ENCODE measurements at regions not wholly inside any gene's neighbourhood (a gene's known extent, or its start where the extent isn't known, plus 50 kb on each side); places are given as distances from the start of the nearest gene placed in this dataset.

DNA sequence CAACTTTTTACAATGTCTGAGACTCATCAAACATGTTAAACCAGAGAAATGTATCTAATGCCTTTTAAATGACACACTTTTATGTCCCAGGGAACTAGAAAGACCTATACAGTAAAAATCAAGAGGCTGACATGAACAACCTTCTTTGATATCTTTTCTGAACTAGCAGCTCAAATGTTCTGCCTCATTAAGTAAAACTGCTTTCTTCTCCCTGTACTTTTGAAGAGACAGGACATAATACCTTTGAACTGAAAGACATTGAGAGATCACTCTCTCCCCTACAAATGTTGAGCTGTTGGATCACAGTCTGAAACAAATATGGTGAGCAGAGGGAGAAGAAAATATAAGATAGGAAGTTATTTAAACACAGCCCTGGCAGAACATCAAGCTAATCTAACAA, 123.0 kb downstream of the FAM181B start:
- no peak for DNase-seq (ENCODE audit: low read depth)
- H3K27me3 ChIP-seq (ENCODE audit: control insufficient read depth, insufficient read depth, low read length) = no peaks in the 10 kb centered on the region
- ChIA-PET POLR2A (no interaction called here), CTCF (no interaction called here)
- H3K4me3 ChIP-seq (ENCODE audit: low read depth, low read length) = no peak overlapping the region
- TF ChIP-seq, protein P1, sequence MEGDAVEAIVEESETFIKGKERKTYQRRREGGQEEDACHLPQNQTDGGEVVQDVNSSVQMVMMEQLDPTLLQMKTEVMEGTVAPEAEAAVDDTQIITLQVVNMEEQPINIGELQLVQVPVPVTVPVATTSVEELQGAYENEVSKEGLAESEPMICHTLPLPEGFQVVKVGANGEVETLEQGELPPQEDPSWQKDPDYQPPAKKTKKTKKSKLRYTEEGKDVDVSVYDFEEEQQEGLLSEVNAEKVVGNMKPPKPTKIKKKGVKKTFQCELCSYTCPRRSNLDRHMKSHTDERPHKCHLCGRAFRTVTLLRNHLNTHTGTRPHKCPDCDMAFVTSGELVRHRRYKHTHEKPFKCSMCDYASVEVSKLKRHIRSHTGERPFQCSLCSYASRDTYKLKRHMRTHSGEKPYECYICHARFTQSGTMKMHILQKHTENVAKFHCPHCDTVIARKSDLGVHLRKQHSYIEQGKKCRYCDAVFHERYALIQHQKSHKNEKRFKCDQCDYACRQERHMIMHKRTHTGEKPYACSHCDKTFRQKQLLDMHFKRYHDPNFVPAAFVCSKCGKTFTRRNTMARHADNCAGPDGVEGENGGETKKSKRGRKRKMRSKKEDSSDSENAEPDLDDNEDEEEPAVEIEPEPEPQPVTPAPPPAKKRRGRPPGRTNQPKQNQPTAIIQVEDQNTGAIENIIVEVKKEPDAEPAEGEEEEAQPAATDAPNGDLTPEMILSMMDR (IDR thresholded peaks at IDR 0.05; ENCODE audit: insufficient read depth, low read depth, low read length) = no peak
- H3K36me3 ChIP-seq (ENCODE audit: control insufficient read depth, insufficient read depth, low read length) = no peaks in the 10 kb centered on the region

DNA sequence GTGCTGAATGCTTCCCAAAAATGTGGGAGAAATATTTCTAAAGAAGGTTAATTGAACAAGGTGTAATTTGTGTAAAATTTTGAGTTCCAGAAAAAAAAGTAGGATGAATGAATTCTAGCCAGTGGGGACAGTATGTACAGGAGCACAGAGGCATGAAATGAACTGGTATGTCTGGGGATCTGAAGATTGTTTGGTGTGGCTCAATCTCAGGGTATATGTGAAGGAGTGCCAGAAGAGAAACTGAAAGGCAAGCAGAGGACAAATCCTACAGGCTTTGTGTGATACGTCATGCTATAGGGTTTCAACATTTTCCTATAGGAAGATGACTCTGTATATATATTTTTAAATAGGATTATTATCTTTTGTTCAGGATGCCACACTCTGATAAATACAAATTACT, 126.9 kb downstream of the FAM181B start:
- Histone ChIP-seq H3K27me3 (ENCODE audit: control insufficient read depth, insufficient read depth, low read length) (no peaks in the 10 kb centered on the region), H3K36me3 (ENCODE audit: control insufficient read depth, insufficient read depth, low read length) (no peaks in the 10 kb centered on the region), H3K4me3 (ENCODE audit: low read depth, low read length) (no peak overlapping the region)
- ChIA-PET CTCF (no interaction called here), POLR2A (no interaction called here)
- TF ChIP-seq, protein P1 (IDR thresholded peaks at IDR 0.05; ENCODE audit: insufficient read depth, low read depth, low read length) = no peak
- DNase-seq (ENCODE audit: low read depth) = no peak

DNA sequence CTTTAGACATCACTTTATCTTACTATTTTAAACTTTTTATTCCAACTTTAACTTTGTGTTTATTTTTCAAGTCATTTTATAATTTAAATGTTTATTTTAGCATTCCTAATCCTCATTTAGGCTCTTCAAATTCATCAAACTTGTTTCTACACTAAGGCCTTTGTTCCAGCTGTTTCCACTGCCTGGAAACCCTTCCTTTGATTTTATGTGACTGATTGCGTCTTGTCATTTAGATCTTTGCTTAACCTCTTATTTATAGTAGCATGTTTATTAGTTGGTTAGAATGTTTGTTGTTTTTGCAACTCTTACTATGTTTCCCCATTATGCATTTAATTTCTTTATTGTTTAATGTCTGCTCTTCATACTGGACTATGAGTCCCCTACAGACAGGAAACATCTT, 132.0 kb downstream of the FAM181B start:
- POLR2A ChIA-PET = no interaction called here
- CTCF ChIA-PET = no interaction called here

DNA sequence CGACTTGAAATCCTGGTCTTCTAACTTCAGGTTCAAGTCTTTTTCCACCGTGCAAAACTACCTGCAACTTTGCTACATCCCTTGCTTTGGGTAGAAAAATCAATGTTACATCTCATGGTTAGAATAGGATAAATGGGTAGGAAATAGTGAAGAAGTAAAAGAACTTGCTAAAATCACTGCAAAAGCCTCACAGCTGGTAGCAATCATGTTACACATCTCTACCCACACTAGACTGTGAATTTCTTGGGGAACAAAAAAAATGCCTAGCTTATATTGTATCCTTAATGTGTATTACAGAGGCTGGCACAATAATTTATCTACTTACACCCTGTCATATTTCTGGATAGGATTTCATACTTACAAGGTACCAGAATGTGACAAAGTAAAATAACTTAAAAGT, 133.8 kb downstream of the FAM181B start:
- Histone ChIP-seq H3K4me3 (ENCODE audit: low read depth, low read length) (no peak overlapping the region), H3K27me3 (ENCODE audit: control insufficient read depth, insufficient read depth, low read length) (no peaks in the 10 kb centered on the region), H3K36me3 (ENCODE audit: control insufficient read depth, insufficient read depth, low read length) (no peaks in the 10 kb centered on the region)
- no peak for DNase-seq (ENCODE audit: low read depth)
- ChIA-PET CTCF (interaction anchor here (0.6 kb wide), 1 partner anchor 456 kb away, joined by 3 read pairs; no protein-coding TSS in a partner anchor), POLR2A (no interaction called here)
- TF ChIP-seq, protein P1 (IDR thresholded peaks at IDR 0.05; ENCODE audit: insufficient read depth, low read depth, low read length) = no peak

More for the DNA sequence above, 132.0 kb downstream of the FAM181B start:
- no peak for DNase-seq (ENCODE audit: low read depth)
- no peak overlapping the region for H3K4me3 ChIP-seq (ENCODE audit: low read depth, low read length)
- no peaks in the 10 kb centered on the region for H3K36me3 ChIP-seq (ENCODE audit: control insufficient read depth, insufficient read depth, low read length)
- H3K27me3 ChIP-seq (ENCODE audit: control insufficient read depth, insufficient read depth, low read length) = no peaks in the 10 kb centered on the region
- TF ChIP-seq, protein P1 (IDR thresholded peaks at IDR 0.05; ENCODE audit: insufficient read depth, low read depth, low read length) = no peak

DNA sequence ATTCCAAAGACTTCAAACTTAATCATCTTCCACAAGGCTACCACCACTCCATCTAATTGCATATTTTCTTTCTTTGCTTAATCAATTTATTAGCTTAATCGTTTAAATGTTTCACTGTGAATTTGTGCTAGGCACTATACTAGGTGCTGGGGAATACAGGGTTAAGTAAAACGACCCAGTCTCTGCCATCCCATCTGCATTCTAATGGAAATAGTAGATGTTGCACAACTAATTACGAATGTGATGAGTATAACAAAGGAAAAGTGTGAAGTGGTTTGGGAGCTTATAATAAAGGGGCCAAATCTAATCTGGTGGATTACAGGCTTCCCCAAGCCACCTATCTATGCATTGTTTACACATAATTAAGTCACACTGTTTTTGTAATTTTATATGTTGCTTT, 147.1 kb downstream of the FAM181B start:
- TF ChIP-seq, protein P1 (IDR thresholded peaks at IDR 0.05; ENCODE audit: insufficient read depth, low read depth, low read length) = no peak
- Histone ChIP-seq H3K36me3 (ENCODE audit: control insufficient read depth, insufficient read depth, low read length) (no peaks in the 10 kb centered on the region), H3K4me3 (ENCODE audit: low read depth, low read length) (no peak overlapping the region), H3K27me3 (ENCODE audit: control insufficient read depth, insufficient read depth, low read length) (no peaks in the 10 kb centered on the region)
- POLR2A ChIA-PET = no interaction called here
- CTCF ChIA-PET = no interaction called here
- no peak for DNase-seq (ENCODE audit: low read depth)
